Hippocampal formation (tissue), 2 donors: ENCODE measurements at regions not wholly inside any gene's neighbourhood (a gene's known extent, or its start where the extent isn't known, plus 50 kb on each side); places are given as distances from the start of the nearest gene placed in this dataset.

Experiments
- DNase-seq, 2 donors: peaks; one replicate each; lab custom pipeline; 2025; lab: John Stamatoyannopoulos, UW

DNA sequence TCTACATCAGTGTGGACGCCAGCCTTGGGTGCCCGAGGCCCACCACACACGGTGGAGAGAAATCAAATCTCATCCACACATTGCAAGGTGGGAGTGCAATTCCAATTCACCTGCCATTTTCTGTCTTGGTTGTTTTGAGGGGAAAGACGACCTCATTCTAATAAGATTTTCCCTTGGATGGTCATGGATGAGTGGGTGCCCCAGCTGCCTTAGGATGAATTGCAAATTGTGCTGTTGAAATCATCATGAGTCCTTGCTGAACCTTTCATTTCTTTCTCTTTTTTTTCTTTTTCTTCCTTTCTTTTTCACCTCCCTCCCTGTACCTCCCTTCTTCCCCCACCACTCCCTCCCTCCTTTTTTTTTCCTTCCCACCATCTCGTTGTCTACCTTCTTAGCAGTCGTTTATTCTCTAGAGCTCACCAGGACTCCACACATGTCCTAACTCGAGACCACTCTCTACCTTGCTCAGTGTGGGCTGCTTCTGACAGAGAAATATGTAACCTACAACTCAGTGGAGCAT, 266.9 kb upstream of the NFE2L3 start:
- no peak for DNase-seq

DNA sequence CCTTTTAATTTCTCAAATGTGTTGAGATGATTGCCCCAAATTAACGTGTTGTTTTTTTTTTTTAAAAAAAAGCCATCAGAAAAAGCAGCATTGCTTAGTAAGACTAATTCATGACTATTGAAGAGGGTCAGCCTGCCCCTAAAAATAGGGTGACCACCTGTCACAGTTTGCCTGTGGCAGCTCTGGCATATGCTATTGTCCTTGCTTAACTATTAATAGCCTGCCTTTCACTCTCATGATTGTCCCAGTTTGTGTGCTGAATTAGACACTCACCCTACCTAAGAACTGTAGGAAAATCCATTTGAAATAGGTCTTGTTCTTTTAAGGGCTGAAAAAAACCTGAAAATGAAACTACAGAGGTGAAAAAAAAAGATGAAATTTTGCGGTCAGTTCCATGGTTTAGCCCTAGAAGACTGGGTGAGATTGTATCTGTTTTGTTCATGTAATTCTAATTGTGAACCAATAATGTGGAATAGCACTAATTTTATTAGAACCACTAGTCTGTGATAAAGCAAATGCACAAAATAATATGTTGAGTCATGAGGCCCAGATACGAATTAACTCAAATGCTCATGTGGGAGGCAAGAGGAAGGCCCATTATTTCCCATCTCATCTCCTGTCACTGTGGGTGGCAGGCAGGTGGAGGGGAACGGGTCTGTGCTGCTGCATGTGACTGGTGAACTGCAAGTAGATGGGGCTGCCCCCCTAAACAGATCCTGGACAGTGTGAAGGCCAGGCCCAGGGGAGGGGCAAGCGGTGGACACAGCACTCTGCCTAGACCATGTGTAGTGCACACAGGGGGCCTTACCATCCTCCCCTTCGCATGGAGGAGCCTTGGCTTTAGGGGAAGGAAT, 265.4 kb upstream of the NFE2L3 start:
- no peak for DNase-seq

DNA sequence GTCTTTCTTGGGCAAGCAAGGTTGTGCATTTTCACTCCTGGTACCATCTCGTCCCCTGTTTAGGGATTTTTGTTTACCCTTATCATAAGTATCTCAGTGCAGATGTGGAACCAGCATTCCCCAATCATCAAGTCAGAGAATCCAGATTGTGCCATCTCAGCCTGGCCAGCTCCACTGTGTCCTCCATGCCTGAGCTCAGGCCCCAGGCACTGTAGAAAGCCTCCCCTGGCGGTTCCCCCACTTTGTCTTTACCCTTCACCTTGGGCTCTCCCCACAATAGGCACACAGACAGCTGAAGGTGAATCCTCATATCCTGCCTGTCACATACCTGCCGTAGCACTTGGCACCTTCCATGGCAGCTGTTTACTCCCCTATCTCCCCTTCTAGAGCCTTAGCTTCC, 264.7 kb upstream of the NFE2L3 start:
- DNase-seq, result no peak

DNA sequence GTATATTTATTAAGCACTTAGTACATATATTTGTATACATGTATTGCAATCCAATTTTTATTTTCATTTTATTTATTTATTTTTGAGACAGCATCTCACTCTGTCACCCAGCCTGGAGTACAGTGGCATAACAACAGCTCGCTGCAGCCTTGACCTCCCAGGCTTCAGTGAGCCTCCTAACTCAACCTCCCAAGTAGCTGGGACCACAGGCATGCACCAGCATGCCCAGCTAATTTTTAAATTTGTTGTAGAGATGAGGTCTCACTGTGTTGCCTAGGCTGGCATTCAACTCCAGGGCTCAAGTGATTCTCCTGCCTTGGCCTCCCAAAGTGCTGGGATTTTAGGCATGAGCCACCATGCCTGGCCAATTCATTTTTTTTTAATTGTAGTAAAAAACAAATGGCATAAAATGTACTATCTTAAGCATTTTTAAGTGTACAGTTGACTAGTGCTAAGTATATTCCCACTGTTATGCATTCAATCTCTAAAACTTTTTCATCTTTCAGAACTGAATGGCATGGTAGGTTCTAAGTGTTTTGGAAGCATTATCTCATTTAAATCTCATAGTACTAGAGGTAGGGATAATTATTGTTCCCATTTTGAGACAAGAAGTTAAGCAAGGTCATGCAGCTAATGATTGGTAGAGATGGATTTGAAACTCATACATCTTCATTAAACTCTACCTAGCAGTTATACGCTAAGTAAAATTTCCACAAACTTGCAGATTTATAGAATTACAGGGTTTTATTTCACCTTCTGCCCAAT, 264.0 kb upstream of the NFE2L3 start:
- DNase-seq, result no peak

DNA sequence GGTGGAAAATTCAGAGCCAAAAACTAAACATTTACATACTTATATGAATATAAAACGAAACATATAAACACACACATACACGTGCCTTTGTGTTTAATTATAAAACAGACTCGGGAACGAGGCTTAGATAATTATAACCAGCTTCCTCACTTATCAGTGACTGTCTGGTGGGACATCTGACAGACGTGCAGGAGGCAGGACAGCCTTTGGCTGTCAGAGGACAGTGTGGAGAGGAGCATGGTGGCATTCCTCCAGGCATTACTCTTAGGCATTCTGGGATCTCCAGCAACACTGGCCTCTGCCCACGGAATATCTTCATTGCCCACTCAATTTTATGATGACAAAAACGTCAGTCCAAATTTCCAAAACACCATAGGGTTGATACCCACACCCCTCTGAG, 262.2 kb upstream of the NFE2L3 start:
- no peak for DNase-seq

DNA sequence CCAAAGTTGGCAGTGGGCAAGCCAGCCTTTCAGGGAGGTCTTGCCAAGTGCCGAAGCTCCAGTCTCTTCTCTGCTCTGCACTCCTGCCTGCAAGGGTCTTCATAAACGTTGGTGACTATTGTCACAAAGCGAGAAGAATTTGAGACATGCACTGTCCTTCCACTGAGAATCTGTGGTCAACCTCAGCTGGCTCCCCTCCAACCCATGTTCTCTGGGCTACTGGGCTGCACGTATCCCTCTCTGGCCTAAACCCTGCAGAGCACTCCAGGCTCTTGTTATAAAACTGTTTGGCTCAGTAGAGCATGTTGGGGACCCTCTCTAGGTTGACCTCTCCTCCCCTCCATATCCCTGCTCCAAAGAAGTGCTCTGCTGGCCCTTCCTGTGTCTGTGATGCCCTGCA, 260.4 kb upstream of the NFE2L3 start:
- no peak for DNase-seq

DNA sequence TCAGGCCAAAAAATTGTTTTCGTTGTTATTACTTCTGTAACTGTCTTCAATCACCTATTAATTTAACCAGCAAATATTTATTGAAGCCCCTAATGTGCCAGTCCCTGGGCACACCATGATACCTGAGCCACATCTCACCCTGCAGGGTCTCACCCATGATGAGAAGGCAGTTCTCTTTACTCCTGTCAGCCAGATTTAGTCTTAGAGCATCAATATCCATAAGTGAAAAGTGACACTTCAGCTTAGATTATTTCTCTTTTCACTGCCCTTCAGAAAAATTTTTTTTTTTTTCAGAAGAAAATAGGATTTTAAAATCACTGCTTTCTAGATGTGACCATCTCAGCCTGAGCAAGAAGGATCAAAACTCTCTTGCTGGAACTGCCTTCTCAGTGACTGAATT, 258.6 kb upstream of the NFE2L3 start:
- DNase-seq, result no peak

DNA sequence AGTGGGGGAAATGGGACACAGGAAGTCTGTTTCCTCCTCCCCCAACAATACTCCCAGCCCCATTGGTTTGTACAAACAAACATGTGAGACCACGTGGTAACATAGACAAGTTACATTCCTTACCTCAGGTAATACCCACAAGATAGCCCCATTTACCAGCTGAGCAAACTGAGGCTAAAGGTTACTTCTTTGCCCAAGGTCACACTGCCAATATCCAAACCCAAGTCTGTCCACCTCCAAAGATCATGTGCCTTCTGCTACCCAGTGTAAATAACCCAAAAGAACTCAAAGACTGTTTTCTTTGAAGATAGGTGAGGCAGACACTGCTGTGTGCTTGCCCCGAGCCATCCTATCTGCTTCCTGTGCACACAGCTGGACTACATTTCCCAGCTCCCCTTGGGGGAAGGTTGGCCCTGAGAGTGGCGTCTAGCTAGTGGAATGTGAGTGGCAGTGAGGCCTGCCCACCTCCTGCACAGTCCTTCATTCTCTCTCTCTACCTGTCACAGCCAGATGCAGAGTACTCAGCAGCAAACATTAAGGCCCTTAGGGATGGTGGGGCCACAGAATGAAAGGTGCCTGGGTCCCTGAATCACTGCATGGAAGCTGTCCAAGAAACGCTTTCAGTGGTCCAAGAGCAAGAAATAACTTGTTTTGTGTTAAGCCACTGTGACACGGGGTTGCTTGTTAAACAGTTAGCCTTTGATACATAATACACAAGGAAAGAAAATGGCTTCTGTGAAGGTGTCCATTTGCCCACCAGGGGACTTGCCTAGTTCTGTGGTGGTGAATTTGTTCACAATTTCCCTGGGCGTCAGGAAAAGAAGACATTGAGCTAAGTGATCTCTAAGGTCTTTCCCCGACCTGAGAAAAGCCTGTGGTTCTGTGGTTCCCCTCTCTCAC, 257.7 kb upstream of the NFE2L3 start:
- no peak for DNase-seq

DNA sequence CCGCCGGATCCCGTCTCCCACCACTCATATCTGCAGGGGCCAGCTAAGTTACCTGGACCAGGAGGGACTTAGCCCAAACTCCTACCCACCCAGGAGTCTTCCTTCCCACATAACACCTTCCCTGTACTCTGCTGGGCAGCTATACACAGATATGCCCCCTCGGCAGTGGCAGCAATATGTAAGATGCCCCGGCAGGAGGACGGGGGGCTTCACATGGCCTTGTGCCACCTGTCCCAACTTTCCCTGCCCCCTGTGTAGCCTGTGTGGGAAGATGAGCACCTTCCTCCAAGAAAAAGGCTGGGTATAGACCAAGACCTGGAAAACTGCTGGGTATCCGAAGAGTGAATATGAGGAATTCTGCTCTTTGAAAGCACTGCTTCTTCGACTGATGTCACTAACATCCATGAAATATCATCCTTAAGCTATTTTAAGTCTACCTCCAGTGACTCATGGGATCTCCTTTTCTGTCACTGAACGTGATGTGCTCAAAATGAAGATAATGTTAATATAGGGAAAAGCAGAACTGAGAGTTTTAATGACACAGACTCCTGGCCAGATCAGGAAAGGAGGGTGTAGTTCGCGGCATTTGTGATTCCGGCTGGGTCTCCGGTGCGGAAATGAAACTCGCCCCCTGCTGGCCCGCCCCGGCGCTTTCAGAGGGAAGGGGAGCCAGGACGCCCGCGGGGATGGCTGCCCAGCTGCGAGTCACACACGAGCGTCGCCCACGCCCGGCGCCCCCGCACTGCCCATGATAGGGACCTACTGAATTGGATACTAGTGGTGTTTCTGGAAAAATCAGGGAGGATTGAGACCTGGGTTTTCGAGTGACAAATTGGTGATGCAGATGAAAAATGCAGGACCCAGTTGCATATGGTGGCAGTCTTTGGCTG, 256.9 kb upstream of the NFE2L3 start:
- peak; percentile 28 to 39 for DNase-seq

DNA sequence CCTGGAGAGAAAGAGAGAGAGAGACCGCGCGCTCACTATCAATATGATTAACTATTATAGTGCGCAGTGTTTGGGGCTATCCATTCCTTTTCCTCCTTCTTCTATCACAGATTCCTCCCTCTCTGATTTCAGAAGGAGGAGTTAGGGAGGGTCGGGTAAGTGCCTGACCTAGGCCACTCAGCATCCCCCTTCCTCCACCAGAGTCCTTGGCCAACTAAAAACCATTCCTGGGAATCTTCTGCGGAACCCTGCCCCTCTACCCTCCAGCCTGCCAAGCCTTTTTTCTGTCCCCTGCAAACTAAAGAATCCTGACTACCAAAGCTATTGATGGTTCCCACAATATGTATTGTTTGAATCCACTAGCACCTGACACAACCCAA, 256.2 kb upstream of the NFE2L3 start:
- no peak for DNase-seq

DNA sequence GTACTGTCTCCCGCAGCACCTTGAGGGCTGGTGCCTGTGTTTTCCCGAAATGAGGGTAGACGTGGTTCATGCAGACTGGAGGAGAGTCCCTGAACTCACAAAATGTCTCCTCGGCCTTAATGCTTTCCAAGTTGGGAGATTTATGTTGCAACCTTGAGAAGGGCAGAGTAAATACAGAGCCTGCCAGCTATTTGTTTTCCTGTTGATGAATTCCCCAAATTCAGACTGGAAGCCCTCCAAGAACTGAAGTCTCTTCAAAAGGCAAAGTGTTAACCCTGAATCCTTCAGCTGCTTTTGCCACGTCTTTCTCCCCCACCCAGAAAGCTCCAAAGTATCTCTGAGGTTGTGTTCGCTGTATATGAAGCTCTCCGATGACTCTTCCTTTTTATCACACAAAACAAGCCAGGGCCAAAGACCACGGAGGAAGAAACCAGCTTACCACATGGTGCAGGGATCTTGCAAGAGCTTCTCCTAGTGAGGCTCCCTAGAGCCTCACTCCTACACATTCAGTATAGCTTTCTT, 254.7 kb upstream of the NFE2L3 start:
- no peak for DNase-seq

DNA sequence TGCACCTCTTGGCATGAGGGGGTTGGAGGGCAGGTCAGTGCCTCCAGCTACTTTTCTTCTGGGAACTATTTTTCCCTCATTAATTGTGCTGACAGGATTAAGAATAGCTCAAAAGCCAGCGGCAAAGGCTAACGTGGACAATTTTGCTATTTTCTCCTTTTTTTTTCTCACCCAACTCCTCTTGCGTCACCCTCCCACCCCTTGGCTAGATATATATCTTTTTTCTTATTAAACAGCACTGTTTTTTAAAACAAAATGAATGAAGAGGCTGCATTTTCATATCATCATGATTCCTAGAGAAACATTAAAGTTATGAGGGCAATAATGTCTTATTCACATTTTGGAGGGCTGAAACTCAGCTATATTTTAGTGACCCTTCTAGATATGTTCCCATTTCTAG, 251.8 kb upstream of the NFE2L3 start:
- DNase-seq, result no peak

DNA sequence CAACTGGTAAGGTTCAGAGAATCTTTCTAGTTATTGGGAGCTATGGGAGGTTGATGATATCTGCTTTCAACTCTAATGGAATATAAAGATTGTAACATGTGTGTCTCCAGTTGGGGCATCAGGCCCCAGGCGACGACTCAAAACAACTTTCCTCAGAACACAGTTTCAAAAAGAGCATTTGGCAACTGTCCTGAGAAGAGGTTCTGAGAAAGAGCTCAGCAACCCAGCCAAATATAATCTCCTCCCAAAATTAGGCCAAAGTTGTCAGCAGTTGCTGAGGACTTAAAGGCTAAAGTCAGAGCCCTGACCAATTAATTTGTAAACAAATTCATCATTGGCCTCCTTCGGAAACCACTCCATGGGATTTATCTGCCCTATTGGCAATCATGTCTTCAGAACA, 251.1 kb upstream of the NFE2L3 start:
- DNase-seq, result no peak

DNA sequence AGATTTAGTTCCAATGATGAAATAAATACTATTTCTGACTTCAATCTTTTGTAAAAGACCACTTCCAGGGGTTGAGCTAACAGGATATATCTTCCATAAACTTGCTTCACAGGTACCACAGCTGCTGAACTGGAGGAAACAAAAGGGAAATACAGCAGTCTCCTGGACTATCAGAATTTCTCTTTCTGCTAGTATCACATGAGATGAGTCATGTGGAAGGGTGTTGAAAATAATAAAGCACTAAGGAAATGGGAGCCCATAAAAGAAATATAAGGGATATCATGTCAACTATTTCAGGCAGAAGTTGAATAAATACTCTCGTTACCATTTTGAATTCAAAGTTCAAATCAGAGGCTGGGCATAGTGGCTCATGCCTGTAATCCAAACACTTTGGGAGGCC, 250.3 kb upstream of the NFE2L3 start:
- no peak for DNase-seq

DNA sequence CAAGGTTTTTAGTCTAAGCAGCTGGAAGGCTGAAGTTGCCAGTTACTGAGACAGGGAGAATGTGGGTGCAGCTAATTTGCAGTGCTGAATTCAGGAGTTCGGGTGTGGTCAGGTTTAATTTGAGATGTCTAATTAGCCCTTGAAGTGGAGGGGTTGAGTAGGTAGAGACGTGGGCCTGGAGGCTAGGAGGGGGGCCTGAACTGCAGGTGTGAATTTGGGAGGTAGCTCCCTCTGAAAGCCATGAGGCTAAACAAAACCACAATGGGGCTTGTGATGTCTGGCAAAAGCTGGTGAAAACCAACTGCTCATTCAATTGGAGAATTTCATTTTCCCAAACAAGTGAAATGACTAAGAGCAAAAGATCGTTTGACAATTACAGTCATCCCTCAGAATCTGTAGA, 246.0 kb upstream of the NFE2L3 start:
- DNase-seq, result no peak

DNA sequence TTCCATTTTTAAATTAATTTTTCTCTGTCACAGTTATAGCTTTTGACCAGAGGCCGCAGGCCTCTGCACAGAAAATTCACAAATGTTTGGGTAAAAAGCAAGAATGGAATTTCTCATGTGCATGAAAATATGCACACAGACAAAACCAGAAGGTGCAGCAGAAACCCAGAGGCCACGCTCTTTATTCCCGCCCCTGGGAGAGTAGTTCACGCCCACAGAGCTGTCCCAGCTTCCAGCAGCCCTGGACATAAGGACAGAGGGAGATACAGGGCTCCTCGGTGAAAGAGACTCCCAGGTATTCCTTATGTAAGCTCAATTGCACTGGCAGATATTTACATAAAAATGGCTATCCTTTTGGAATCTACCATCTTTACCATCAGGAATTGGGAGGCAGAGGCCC, 245.2 kb upstream of the NFE2L3 start:
- no peak for DNase-seq

DNA sequence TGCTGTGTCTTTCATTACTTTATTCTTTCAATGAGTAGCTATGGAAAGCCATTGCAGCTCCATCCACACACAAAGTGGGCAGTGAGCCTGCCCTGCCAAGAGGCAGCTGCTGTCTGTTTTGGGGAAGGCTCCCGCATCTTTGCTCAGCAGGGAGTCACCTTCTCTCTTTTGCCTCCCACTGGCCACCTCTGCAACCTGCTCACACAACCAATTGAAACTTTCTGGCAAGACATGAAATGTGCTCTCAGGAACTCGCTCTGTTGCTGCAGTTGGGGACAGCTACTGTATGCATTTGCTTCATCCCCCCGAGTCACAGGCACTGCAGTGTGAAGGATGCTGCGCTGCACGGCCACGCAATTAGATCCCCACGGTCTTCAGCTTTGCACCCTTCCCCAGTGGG, 244.8 kb upstream of the NFE2L3 start:
- DNase-seq, result no peak

DNA sequence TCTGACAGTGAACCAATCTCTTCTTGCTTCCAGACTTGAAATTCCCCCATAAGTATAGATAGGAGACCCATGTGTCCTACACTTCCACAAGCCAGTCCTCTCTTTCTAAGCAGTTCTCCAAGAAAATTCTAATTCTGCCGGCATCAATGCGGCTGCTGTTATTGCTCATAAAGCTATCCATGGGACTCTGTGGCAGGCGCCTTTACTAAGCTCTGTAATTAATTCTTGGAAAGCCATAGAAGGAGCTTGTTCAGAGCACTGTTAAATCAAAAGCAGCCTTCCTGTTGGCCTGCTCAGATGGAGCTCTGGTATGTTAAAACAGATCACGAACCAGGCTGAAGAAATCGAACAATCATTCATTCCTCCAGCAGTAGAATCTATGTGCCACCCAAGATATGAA, 244.3 kb upstream of the NFE2L3 start:
- DNase-seq, result no peak

DNA sequence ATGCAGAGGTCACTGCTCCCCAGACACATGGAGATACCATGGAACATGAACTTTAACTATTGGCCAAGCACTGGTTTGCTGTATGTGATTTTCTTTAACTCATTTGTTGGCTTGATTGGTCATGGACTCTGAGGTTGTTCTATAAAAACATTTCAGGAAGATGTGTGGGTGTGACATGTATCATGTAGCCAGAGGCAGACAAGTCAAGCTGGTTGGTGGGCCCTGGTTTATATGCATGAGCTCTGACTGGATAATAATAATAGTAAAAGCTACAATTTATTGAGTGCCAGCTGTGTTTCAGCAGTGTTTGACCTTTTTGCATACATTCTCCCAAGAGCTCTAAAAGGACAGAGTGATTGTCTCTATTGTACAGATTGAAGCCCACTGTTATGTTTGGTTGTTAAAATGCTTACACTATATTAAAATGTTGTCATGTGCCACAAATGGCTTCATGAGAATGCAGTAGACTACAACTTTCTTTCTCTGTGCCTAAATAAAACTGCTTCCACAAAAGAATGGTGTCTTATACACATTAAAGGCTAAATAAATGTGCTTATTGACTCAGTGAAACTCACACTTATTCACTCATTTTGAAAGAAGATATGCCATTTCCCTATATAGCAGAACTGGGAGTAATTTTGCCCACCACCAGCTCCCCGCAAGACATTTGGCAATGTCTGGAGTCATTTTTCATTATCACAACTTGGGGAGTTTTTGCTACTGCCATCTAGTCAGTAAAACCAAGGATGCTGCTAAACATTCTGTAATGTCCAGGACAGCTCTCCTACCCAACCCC, 243.6 kb upstream of the NFE2L3 start:
- DNase-seq, result no peak
